ENCODE measurements at regions not wholly inside any gene's neighbourhood (a gene's known extent, or its start where the extent isn't known, plus 50 kb on each side); places are given as distances from the start of the nearest gene placed in this dataset.

DNA sequence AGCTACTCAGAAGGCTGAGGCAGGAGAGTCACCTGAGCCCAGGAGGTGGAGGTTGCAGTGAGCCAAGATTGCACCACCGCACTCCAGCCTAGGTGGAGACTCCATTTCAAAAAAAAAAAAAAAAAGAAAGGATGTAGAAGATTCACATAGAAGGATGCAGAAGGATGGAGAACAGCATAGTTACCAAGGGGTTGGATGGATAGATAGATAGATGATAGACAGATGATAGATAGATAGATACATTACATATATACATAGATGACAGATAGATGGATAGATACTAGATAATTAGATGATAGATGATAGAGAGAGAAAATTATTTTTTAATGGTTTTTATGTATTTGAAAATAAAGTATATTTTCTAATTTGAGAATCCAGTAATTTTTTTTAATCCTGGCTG is 160.7 kb upstream of the ARID1B start:
- H3K27me3 Mint-ChIP-seq (ENCODE audit: insufficient read depth, low read depth), result peaks cover 6% of the 10 kb centered on the region
- Histone ChIP-seq H3K79me2 (ENCODE audit: low read depth) (no peaks in the 10 kb centered on the region), H4K20me1 (ENCODE audit: low read depth) (no peaks in the 10 kb centered on the region), H3K4me1 (peaks cover 11% of the 10 kb centered on the region), H3K4me2 (no peak overlapping the region), H3F3A (ENCODE audit: low read depth) (peaks cover 7% of the 10 kb centered on the region), H3K9me3 (ENCODE audit: low read depth) (peaks cover 10% of the 10 kb centered on the region), H3K27ac (no peak overlapping the region), H3K4me3 (no peak overlapping the region), H3K9ac (no peak overlapping the region), H3K27me3 (no peaks in the 10 kb centered on the region), H2AFZ (replicated peaks) (no peak overlapping the region), H3K36me3 (peaks cover 7% of the 10 kb centered on the region)
- DNase-seq (ENCODE audit: low spot score), result no peak
- TF ChIP-seq EZH2phosphoT487 (IDR thresholded peaks at IDR 0.05), result no peak
- H3K4me3 Mint-ChIP-seq, result no peak overlapping the region
- H3K9me3 Mint-ChIP-seq, result peaks cover 22% of the 10 kb centered on the region
- H3K36me3 Mint-ChIP-seq, result peaks cover 2% of the 10 kb centered on the region
- no peaks in the 10 kb centered on the region for H3K4me1 Mint-ChIP-seq
- no peak overlapping the region for H3K27ac Mint-ChIP-seq

DNA sequence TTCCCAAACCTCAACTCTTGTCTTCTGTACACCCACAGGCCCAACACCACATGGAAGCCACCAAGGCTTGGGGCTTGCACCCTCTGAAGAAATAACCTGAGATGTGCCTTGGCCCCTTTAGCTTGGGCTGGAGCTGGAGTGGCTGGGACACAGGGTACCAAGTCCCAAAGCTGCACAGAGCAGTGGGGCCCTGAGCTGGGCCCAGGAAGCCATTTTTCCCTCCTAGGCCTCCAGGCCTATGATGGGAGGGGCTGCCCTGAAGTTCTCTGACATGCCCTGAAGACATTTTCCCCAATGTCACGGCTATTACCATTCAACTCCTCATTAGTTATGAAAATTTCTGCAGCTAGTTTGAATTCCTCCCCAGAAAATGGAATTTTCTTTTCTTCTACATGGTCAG is 163.2 kb upstream of the ARID1B start:
- Histone ChIP-seq H3K4me2 (no peak overlapping the region), H3K79me2 (ENCODE audit: low read depth) (no peaks in the 10 kb centered on the region), H3K36me3 (peaks cover 7% of the 10 kb centered on the region), H3K27me3 (no peaks in the 10 kb centered on the region), H4K20me1 (ENCODE audit: low read depth) (no peaks in the 10 kb centered on the region), H3K9ac (no peak overlapping the region), H3F3A (ENCODE audit: low read depth) (peaks cover 7% of the 10 kb centered on the region), H3K4me1 (peaks cover 7% of the 10 kb centered on the region), H3K27ac (no peak overlapping the region), H3K9me3 (ENCODE audit: low read depth) (peaks cover 10% of the 10 kb centered on the region), H3K4me3 (no peak overlapping the region), H2AFZ (replicated peaks) (no peak overlapping the region)
- no peaks in the 10 kb centered on the region for H3K4me1 Mint-ChIP-seq
- H3K36me3 Mint-ChIP-seq, result peaks cover 2% of the 10 kb centered on the region
- no peak for TF ChIP-seq EZH2 (IDR thresholded peaks at IDR 0.05)
- no peak for TF ChIP-seq EZH2phosphoT487 (IDR thresholded peaks at IDR 0.05)
- TF ChIP-seq, protein P1, sequence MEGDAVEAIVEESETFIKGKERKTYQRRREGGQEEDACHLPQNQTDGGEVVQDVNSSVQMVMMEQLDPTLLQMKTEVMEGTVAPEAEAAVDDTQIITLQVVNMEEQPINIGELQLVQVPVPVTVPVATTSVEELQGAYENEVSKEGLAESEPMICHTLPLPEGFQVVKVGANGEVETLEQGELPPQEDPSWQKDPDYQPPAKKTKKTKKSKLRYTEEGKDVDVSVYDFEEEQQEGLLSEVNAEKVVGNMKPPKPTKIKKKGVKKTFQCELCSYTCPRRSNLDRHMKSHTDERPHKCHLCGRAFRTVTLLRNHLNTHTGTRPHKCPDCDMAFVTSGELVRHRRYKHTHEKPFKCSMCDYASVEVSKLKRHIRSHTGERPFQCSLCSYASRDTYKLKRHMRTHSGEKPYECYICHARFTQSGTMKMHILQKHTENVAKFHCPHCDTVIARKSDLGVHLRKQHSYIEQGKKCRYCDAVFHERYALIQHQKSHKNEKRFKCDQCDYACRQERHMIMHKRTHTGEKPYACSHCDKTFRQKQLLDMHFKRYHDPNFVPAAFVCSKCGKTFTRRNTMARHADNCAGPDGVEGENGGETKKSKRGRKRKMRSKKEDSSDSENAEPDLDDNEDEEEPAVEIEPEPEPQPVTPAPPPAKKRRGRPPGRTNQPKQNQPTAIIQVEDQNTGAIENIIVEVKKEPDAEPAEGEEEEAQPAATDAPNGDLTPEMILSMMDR (IDR thresholded peaks at IDR 0.05), result no peak
- H3K27me3 Mint-ChIP-seq (ENCODE audit: insufficient read depth, low read depth), result peaks cover 6% of the 10 kb centered on the region
- no peak overlapping the region for H3K4me3 Mint-ChIP-seq
- no peak for DNase-seq (ENCODE audit: low spot score)
- peaks cover 26% of the 10 kb centered on the region for H3K9me3 Mint-ChIP-seq
- H3K27ac Mint-ChIP-seq, result no peak overlapping the region

DNA sequence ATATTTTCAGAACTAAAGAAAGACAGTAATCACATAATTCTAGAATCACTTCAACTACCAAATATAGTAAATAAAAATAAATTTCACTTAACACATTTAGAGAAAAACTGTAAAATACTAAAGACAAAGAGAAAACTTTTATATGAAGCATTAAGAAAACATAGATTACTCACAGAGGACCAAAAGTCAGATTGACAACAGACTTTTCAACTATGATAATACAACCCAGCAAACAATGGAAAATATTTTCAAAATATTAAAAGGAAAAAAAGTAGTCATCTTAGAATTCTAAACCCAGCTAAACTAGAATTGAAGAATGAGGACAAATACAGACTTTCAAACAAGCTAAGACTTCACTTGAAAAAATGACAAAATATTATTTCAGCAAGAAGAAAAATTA is 164.8 kb upstream of the ARID1B start:
- H3K4me1 Mint-ChIP-seq, result no peaks in the 10 kb centered on the region
- peaks cover 10% of the 10 kb centered on the region for H3K9me3 ChIP-seq (ENCODE audit: low read depth)
- H3F3A ChIP-seq (ENCODE audit: low read depth), result no peaks in the 10 kb centered on the region
- H3K36me3 Mint-ChIP-seq, result peaks cover 2% of the 10 kb centered on the region
- H3K27me3 Mint-ChIP-seq (ENCODE audit: insufficient read depth, low read depth), result peaks cover 6% of the 10 kb centered on the region
- H3K4me3 Mint-ChIP-seq, result no peak overlapping the region
- no peak overlapping the region for H3K9ac ChIP-seq
- no peak overlapping the region for H3K27ac ChIP-seq
- TF ChIP-seq EZH2phosphoT487 (IDR thresholded peaks at IDR 0.05) (no peak), EZH2 (IDR thresholded peaks at IDR 0.05) (no peak)
- TF ChIP-seq, protein P1 (IDR thresholded peaks at IDR 0.05), result no peak
- peaks cover 26% of the 10 kb centered on the region for H3K9me3 Mint-ChIP-seq
- H4K20me1 ChIP-seq (ENCODE audit: low read depth), result no peaks in the 10 kb centered on the region
- DNase-seq (ENCODE audit: low spot score), result no peak
- H2AFZ ChIP-seq (replicated peaks), result no peak overlapping the region
- no peaks in the 10 kb centered on the region for H3K27me3 ChIP-seq
- no peaks in the 10 kb centered on the region for H3K79me2 ChIP-seq (ENCODE audit: low read depth)
- no peak overlapping the region for H3K27ac Mint-ChIP-seq
- no peak overlapping the region for H3K4me2 ChIP-seq
- no peaks in the 10 kb centered on the region for H3K4me1 ChIP-seq
- H3K4me3 ChIP-seq, result no peak overlapping the region
- H3K36me3 ChIP-seq, result peaks cover 7% of the 10 kb centered on the region

DNA sequence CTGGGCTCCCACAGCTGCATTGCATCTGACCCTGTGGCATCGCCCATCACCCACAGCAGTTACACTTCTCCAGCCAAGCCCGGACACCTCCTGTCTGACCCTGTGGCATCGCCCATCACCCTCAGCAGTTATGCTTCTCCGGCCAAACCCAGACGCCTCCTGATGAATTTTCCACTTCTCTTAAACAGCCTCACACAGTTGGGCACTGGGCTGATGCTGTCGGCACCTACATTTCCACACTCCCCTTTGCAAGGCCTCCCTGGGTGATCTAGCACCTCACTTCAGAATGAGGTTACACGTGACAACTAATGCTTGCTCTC is 175.2 kb upstream of the ARID1B start:
- H3K4me1 ChIP-seq, result peaks cover 7% of the 10 kb centered on the region
- no peaks in the 10 kb centered on the region for H3K9me3 ChIP-seq (ENCODE audit: low read depth)
- no peak overlapping the region for H3K9ac ChIP-seq
- Mint-ChIP-seq H3K27me3 (ENCODE audit: insufficient read depth, low read depth) (peaks cover 5% of the 10 kb centered on the region), H3K27ac (no peak overlapping the region), H3K4me1 (peaks cover 22% of the 10 kb centered on the region), H3K4me3 (no peak overlapping the region), H3K9me3 (peaks cover 7% of the 10 kb centered on the region), H3K36me3 (no peaks in the 10 kb centered on the region)
- no peak overlapping the region for H3K4me2 ChIP-seq
- no peaks in the 10 kb centered on the region for H3K79me2 ChIP-seq (ENCODE audit: low read depth)
- H3K27me3 ChIP-seq, result no peaks in the 10 kb centered on the region
- no peaks in the 10 kb centered on the region for H3K36me3 ChIP-seq
- no peaks in the 10 kb centered on the region for H4K20me1 ChIP-seq (ENCODE audit: low read depth)
- no peak for TF ChIP-seq EZH2phosphoT487 (IDR thresholded peaks at IDR 0.05)
- TF ChIP-seq, protein P1 (IDR thresholded peaks at IDR 0.05), result no peak
- TF ChIP-seq EZH2 (IDR thresholded peaks at IDR 0.05), result no peak
- H3K27ac ChIP-seq, result no peak overlapping the region
- H2AFZ ChIP-seq (replicated peaks), result no peak overlapping the region
- no peaks in the 10 kb centered on the region for H3F3A ChIP-seq (ENCODE audit: low read depth)
- no peak overlapping the region for H3K4me3 ChIP-seq
- DNase-seq (ENCODE audit: low spot score), result no peak

All from neural progenitor cell (in vitro differentiated cells).